ENCODE measurements at regions not wholly inside any gene's neighbourhood (a gene's known extent, or its start where the extent isn't known, plus 50 kb on each side); places are given as distances from the start of the nearest gene placed in this dataset.

- no peak for TF ChIP-seq CTCF (IDR thresholded peaks at IDR 0.05; ENCODE audit: borderline replicate concordance, extremely low read depth, low read length, poor library complexity, severe bottlenecking)
- TF ChIP-seq EZH2 (IDR thresholded peaks at IDR 0.05; ENCODE audit: borderline replicate concordance, low read depth, low read length, severe bottlenecking): no peak
Observed at GRCh38 chr7:12761691-12762090, 74.3 kb downstream of the ARL4A start.

Measured in DND-41 (cell line).